Small intestine (tissue), 7 donors: ENCODE measurements at regions not wholly inside any gene's neighbourhood (a gene's known extent, or its start where the extent isn't known, plus 50 kb on each side); places are given as distances from the start of the nearest gene placed in this dataset.

Source experiments
- DNase-seq, 2 donors: peaks; one replicate each; pipeline versions ENCODE4 v3.0.0 to v3.0.0-alpha.2; 2013
- FAIRE-seq: peaks from 2 replicates; lab custom pipeline; 2012; peaks lifted over from hg19 to GRCh38; lab: Jason Lieb, UNC
- H3K27ac ChIP-seq, 3 donors: one replicate each; pipeline ENCODE4 v1.5.1; 2013; ENCODE audit warnings: low read length in 2 of 3, mild to moderate bottlenecking in 2 of 3, control low read depth in 1 of 3, inconsistent platforms in 1 of 3, low read depth in 1 of 3, moderate library complexity in 1 of 3
- H3K27me3 ChIP-seq, 3 donors: one replicate each; pipeline ENCODE4 v1.6.1; 2013; ENCODE audit warnings: low read length in 3 of 3, inconsistent platforms in 1 of 3; ENCODE audit not compliant: control insufficient read depth in 3 of 3, insufficient read depth in 3 of 3
- H3K36me3 ChIP-seq, 3 donors: one replicate each; pipeline ENCODE4 v1.6.1; 2013; ENCODE audit warnings: low read length in 3 of 3, inconsistent platforms in 1 of 3, low read depth in 1 of 3, mild to moderate bottlenecking in 1 of 3, moderate library complexity in 1 of 3; ENCODE audit not compliant: control insufficient read depth in 3 of 3, insufficient read depth in 2 of 3
- H3K4me1 ChIP-seq, 3 donors: one replicate each; pipeline ENCODE4 v1.6.1; 2013; ENCODE audit warnings: low read length in 2 of 3, inconsistent platforms in 1 of 3, low read depth in 1 of 3, mild to moderate bottlenecking in 1 of 3, moderate library complexity in 1 of 3; ENCODE audit not compliant: control insufficient read depth in 3 of 3, insufficient read depth in 2 of 3
- H3K4me3 ChIP-seq, 3 donors: one replicate each; pipeline ENCODE4 v1.5.1; 2013; ENCODE audit warnings: low read length in 3 of 3, control low read depth in 1 of 3, inconsistent platforms in 1 of 3, low read depth in 1 of 3, mild to moderate bottlenecking in 1 of 3, moderate library complexity in 1 of 3
- H3K9me3 ChIP-seq, 2 donors: one replicate each; pipeline ENCODE4 v1.6.1; 2013; ENCODE audit warnings: low read depth in 1 of 2, low read length in 1 of 2; ENCODE audit not compliant: control insufficient read depth in 2 of 2, insufficient read depth in 1 of 2
- WGBS, 3 donors: extraction: QIAGEN DNeasy Blood & Tissue Kit; methylation state at CpG; one replicate each; pipeline ENCODE4 v1.1.7; 2013; 5-methylcytosine and 5-hydroxymethylcytosine counted together
- donor health status: healthy with polysubstance abuse.
- donor health status: control.
- donor health status: control.
- donor health status: Bipolar disorder and iron deficiency.
- donor health status: healthy.

- 58 to 65% (median 62%) methylated on average over 2 of the region's 2 CpGs for WGBS, 3 donors
- Histone ChIP-seq H3K4me3 (no peak overlapping the region), H3K4me1 (no peaks in the 10 kb centered on the region), H3K36me3 (no peaks in the 10 kb centered on the region), H3K27me3 (no peaks in the 10 kb centered on the region), H3K9me3 (no peaks in the 10 kb centered on the region), H3K27ac (no peak overlapping the region)
- DNase-seq = no peak
- no peak for FAIRE-seq
Observed at GRCh38 chr2:22821458-22821857, 563.5 kb upstream of the KLHL29 start.

- 21 to 60% (median 27%) methylated on average over 1 of the region's 1 CpG for WGBS, 3 donors
- no peak overlapping the region for H3K4me3 ChIP-seq
- H3K4me1 ChIP-seq = no peaks in the 10 kb centered on the region
- no peaks in the 10 kb centered on the region for H3K9me3 ChIP-seq
- DNase-seq = no peak
- H3K36me3 ChIP-seq = no peaks in the 10 kb centered on the region
- H3K27ac ChIP-seq = no peak overlapping the region
- no peak for FAIRE-seq
- H3K27me3 ChIP-seq = no peaks in the 10 kb centered on the region
Observed at GRCh38 chr2:22822835-22823234, 562.1 kb upstream of the KLHL29 start.

GRCh38 chr2:22824618-22825017 is 560.4 kb upstream of the KLHL29 start:
- H3K4me3 ChIP-seq = no peak overlapping the region
- no peaks in the 10 kb centered on the region for H3K36me3 ChIP-seq
- no peaks in the 10 kb centered on the region for H3K9me3 ChIP-seq
- DNase-seq = no peak
- WGBS, 3 donors = 82 to 89% (median 84%) methylated on average over 4 of the region's 4 CpGs
- FAIRE-seq = no peak
- no peaks in the 10 kb centered on the region for H3K27me3 ChIP-seq
- no peaks in the 10 kb centered on the region for H3K4me1 ChIP-seq
- no peak overlapping the region for H3K27ac ChIP-seq

GRCh38 chr2:22826703-22827102 is 558.3 kb upstream of the KLHL29 start:
- Histone ChIP-seq H3K27ac (no peak overlapping the region), H3K4me3 (no peak overlapping the region), H3K9me3 (no peaks in the 10 kb centered on the region), H3K27me3 (no peaks in the 10 kb centered on the region), H3K4me1 (no peaks in the 10 kb centered on the region), H3K36me3 (no peaks in the 10 kb centered on the region)
- no peak for DNase-seq
- WGBS, 3 donors = 35 to 94% (median 72%) methylated on average over 1 of the region's 1 CpG
- no peak for FAIRE-seq

GRCh38 chr2:22829791-22830190 is 555.2 kb upstream of the KLHL29 start:
- H3K27me3 ChIP-seq = no peaks in the 10 kb centered on the region
- no peak overlapping the region for H3K4me3 ChIP-seq
- no peak for DNase-seq
- H3K9me3 ChIP-seq = no peaks in the 10 kb centered on the region
- WGBS, 3 donors = 78 to 82% (median 81%) methylated on average over 5 of the region's 5 CpGs
- no peaks in the 10 kb centered on the region for H3K36me3 ChIP-seq
- FAIRE-seq = no peak
- H3K4me1 ChIP-seq = no peaks in the 10 kb centered on the region
- no peak overlapping the region for H3K27ac ChIP-seq

- Histone ChIP-seq H3K36me3 (no peaks in the 10 kb centered on the region), H3K4me3 (no peak overlapping the region), H3K9me3 (no peaks in the 10 kb centered on the region), H3K27ac (no peak overlapping the region), H3K27me3 (no peaks in the 10 kb centered on the region), H3K4me1 (no peaks in the 10 kb centered on the region)
- 79 to 98% (median 89%) methylated on average over 2 of the region's 2 CpGs for WGBS, 3 donors
- FAIRE-seq (no peak), DNase-seq (no peak)
Observed at GRCh38 chr2:22832196-22832595, 552.8 kb upstream of the KLHL29 start.

- no peak overlapping the region for H3K4me3 ChIP-seq
- no peaks in the 10 kb centered on the region for H3K27me3 ChIP-seq
- no peaks in the 10 kb centered on the region for H3K9me3 ChIP-seq
- no peaks in the 10 kb centered on the region for H3K36me3 ChIP-seq
- no peak for DNase-seq
- H3K27ac ChIP-seq = no peak overlapping the region
- H3K4me1 ChIP-seq = no peaks in the 10 kb centered on the region
- no peak for FAIRE-seq
Observed at GRCh38 chr2:22838461-22838860, 546.5 kb upstream of the KLHL29 start.

GRCh38 chr2:22842205-22842869 is 542.6 kb upstream of the KLHL29 start:
- FAIRE-seq (no peak), DNase-seq (no peak)
- Histone ChIP-seq H3K9me3 (no peaks in the 10 kb centered on the region), H3K4me1 (no peaks in the 10 kb centered on the region), H3K27me3 (no peaks in the 10 kb centered on the region), H3K27ac (no peak overlapping the region), H3K4me3 (no peak overlapping the region), H3K36me3 (no peaks in the 10 kb centered on the region)
- 56 to 70% (median 65%) methylated on average over 5 of the region's 5 CpGs for WGBS, 3 donors

- H3K36me3 ChIP-seq = no peaks in the 10 kb centered on the region
- DNase-seq (no peak), FAIRE-seq (no peak)
- H3K9me3 ChIP-seq = no peaks in the 10 kb centered on the region
- H3K27ac ChIP-seq = no peak overlapping the region
- H3K27me3 ChIP-seq = no peaks in the 10 kb centered on the region
- WGBS, 3 donors = 12 to 38% (median 25%) methylated on average over 1 of the region's 1 CpG
- H3K4me3 ChIP-seq = no peak overlapping the region
- no peaks in the 10 kb centered on the region for H3K4me1 ChIP-seq
Observed at GRCh38 chr2:22843919-22844537, 541.0 kb upstream of the KLHL29 start.
